22Rv1 (cell line): ENCODE measurements at regions not wholly inside any gene's neighbourhood (a gene's known extent, or its start where the extent isn't known, plus 50 kb on each side); places are given as distances from the start of the nearest gene placed in this dataset.

Experiments used
- H3K27ac ChIP-seq: fragments of 450-650 bp; 2 replicates; pipeline ENCODE4 v1.5.1; 2017
- ZFX ChIP-seq: fragments of 450-650 bp; IDR thresholded peaks from 2 replicates; pipeline ENCODE4 v1.6.1; 2017; ENCODE audit warnings: antibody characterized with exemption, borderline replicate concordance
- TF ChIP-seq, protein P1 (sequence below): fragments of 450-650 bp; IDR thresholded peaks from 2 replicates; pipeline ENCODE4 v1.5.1; 2017; ENCODE audit warnings: mild to moderate bottlenecking

DNA sequence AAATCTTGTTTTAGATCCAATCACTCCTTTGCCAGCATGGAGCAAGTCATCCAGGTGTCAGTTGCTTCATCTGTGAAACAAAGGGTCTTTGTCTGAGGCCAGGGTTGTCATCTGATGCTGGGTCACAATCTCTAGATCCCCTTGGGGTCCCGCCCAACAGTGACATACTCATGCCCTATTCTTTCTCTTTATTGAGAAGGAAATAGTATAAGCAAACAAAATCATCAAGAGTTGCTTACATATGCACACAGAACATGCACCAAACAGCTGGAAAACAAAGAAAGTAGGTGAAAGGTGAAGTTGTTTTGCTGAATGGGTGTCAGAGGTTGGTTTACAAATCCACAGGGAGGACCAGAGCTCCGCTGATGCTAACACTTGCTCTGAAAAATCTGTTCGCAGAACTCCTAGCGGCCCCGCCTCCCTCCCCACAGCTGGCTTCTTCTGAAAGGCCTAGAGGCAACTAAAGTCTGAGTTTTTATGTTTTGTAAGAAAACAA, 106.1 kb upstream of the SLC44A1 start:
- TF ChIP-seq, protein P1, sequence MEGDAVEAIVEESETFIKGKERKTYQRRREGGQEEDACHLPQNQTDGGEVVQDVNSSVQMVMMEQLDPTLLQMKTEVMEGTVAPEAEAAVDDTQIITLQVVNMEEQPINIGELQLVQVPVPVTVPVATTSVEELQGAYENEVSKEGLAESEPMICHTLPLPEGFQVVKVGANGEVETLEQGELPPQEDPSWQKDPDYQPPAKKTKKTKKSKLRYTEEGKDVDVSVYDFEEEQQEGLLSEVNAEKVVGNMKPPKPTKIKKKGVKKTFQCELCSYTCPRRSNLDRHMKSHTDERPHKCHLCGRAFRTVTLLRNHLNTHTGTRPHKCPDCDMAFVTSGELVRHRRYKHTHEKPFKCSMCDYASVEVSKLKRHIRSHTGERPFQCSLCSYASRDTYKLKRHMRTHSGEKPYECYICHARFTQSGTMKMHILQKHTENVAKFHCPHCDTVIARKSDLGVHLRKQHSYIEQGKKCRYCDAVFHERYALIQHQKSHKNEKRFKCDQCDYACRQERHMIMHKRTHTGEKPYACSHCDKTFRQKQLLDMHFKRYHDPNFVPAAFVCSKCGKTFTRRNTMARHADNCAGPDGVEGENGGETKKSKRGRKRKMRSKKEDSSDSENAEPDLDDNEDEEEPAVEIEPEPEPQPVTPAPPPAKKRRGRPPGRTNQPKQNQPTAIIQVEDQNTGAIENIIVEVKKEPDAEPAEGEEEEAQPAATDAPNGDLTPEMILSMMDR: no peak
- no peak overlapping the region for H3K27ac ChIP-seq

DNA sequence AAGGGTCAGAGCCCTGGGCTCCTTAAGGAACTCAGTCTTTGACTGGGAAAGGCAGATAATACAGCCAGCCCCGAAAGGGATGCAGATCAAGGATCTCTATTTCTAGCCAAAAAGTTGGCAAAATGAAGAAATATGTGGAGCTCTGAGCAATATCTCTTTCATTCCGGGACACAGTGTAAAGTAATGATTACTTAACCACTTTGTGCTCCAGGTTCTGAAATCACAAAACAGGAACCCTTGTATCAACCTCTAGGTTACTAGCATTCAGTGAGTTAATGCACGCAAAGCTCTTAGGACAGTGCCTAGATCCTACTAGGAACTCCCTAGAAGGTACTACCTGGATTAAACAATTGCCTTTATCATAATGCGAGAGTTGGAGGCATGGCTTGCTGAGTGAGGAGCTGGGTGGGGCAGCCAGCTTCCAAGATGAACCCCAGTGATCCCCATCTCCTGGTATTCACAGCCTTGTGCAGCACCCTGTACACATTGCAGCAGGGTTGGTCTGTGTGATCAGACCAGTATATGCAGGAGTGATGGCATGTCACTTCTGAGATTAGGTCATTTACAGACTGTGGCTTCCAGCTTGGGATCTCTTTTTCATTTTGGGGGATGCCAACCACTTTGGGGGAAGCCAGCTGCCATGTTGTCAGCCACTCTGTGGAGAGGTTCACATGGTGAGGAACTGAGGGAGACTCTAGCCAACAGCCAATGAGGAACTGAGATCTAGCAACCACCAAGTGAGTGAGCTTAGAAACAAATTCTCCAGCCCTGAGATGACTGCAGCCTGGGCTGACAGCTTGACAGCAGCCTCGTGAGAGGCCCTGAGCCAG, 103.1 kb upstream of the SLC44A1 start:
- H3K27ac ChIP-seq: no peak overlapping the region
- no peak for TF ChIP-seq ZFX
- TF ChIP-seq, protein P1: no peak

DNA sequence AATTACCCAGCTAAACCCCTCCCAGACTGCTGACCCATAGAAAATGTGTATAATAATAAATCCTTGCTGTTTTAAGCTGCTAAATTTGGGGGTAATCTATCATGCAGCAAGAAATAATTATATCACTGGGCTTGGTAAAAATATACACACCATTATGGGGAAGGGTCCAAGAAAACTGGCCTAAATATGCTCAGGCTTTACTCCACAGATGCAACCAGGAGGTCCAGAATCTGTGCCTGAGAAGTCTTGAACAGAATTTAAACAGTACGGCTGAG, 102.5 kb upstream of the SLC44A1 start:
- TF ChIP-seq, protein P1: no peak
- TF ChIP-seq ZFX: no peak
- no peak overlapping the region for H3K27ac ChIP-seq

DNA sequence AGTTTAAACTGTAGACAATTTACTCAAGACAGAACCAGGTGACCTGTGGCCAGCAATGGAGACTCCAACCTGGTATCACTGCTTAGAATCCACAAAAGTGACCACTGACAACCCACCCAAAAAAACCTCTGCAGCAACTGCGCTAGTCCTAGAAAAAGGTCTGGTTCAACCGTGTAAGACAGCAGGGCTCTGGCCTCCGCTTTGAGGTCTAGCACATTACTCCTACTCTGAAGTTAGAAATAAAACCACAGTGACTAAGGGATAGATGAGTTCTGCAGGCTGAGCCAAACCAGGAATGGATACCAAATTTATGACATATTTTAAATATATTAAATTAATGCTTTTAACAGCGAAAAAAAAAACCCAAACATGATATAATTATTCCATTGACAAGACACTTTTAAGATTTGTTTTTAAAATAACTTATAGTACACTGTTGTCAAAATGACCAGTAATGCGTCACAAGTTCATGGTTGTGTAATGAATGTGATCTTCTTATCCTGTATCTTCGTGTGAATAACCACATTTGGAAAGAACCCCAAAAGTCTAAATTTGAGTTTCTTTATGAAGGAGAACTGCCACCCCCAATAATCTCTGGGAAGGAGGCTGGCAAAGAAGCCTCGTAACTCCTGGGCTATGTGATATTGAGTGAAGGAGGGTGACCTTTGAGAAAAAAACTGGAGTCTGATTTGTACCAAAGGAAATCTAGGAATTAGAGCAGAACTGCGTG, 101.9 kb upstream of the SLC44A1 start:
- TF ChIP-seq, protein P1: no peak
- no peak for TF ChIP-seq ZFX
- H3K27ac ChIP-seq: no peak overlapping the region

DNA sequence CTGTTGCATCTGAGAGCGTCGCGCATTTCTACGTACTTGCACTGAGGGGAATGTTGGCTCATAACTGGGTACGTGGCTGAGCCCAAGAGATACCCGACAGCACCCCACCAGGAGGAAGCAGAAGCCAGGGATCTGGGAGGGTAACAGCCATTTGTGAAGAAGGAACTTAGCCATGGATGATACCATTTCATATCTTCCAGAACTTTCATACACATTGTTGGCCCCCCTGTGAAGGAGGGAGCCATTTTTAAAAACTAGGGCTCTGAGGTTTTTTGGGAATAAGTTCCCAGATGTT, 101.4 kb upstream of the SLC44A1 start:
- no peak overlapping the region for H3K27ac ChIP-seq
- TF ChIP-seq ZFX: no peak
- TF ChIP-seq, protein P1: no peak

DNA sequence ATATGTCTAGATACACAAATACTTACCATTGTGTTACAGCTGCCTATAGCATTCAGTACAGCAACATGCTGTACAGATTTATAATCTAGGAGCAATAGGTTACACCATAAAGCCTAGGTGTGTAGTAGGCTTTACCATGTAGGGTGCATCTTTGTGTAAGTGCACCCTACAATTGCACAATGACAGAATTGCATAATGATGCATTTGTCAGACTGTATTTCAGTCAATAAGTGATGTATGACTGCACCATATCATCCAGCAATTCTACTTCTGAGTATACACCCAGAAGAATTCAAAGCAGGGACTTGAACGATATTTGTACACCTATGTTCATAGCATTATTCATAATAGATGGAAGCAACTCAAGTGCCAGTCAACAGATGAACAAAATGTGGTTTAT, 100.4 kb upstream of the SLC44A1 start:
- no peak overlapping the region for H3K27ac ChIP-seq
- TF ChIP-seq, protein P1: no peak
- TF ChIP-seq ZFX: no peak

DNA sequence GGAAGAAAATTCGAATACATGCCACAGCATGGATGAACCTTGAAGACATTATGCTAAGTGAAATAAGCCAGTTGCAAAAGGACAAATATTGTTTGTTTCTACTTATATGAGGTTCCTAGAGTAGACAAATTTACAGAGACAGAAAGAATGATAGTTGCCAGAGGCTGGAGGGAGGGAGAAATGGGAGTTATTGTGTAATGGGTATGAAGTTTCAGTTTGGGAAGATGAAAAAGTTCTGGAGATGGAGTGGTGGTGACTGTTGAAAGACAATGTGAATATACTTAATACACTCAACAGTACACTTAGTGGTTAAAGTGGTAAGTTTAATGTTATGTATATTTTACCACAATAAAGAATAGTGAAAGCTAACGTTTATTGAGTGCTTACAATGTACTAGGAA, 99.6 kb upstream of the SLC44A1 start:
- no peak for TF ChIP-seq ZFX
- TF ChIP-seq, protein P1: no peak
- no peak overlapping the region for H3K27ac ChIP-seq
